ENCODE measurements at regions not wholly inside any gene's neighbourhood (a gene's known extent, or its start where the extent isn't known, plus 50 kb on each side); places are given as distances from the start of the nearest gene placed in this dataset.

GRCh38 chr5:2329741-2330140, 421.7 kb downstream of the IRX2 start:
- H3K36me3 ChIP-seq (replicated peaks): no peaks in the 10 kb centered on the region
- no peaks in the 10 kb centered on the region for H3K27me3 ChIP-seq (replicated peaks)
- H3K27ac ChIP-seq: no peak overlapping the region
- H3K4me3 ChIP-seq (ENCODE audit: low read depth, low read length): no peak overlapping the region
- no peak for TF ChIP-seq CTCF (IDR thresholded peaks at IDR 0.05; ENCODE audit: low read depth, low read length, missing control alignments)
- in situ Hi-C loops (cut with HindIII; ENCODE audit: low pct_ligation_motif_present, low sequenced_read_pairs): no loop called here
- no peak for DNase-seq

- TF ChIP-seq CTCF (IDR thresholded peaks at IDR 0.05; ENCODE audit: low read depth, low read length, missing control alignments): no peak
Measured at GRCh38 chr5:2326601-2327000, 424.9 kb downstream of the IRX2 start.

GRCh38 chr5:2324788-2325187, 426.7 kb downstream of the IRX2 start:
- DNase-seq: no peak
- no peaks in the 10 kb centered on the region for H3K27me3 ChIP-seq (replicated peaks)
- in situ Hi-C loops (cut with HindIII; ENCODE audit: low pct_ligation_motif_present, low sequenced_read_pairs): no loop called here
- H3K36me3 ChIP-seq (replicated peaks): no peaks in the 10 kb centered on the region
- no peak overlapping the region for H3K27ac ChIP-seq
- H3K4me3 ChIP-seq (ENCODE audit: low read depth, low read length): no peak overlapping the region
- TF ChIP-seq CTCF (IDR thresholded peaks at IDR 0.05; ENCODE audit: low read depth, low read length, missing control alignments): no peak

More at GRCh38 chr5:2326601-2327000, 424.9 kb downstream of the IRX2 start:
- Histone ChIP-seq H3K36me3 (replicated peaks) (no peaks in the 10 kb centered on the region), H3K27ac (no peak overlapping the region), H3K27me3 (replicated peaks) (no peaks in the 10 kb centered on the region), H3K4me3 (ENCODE audit: low read depth, low read length) (no peak overlapping the region)
- in situ Hi-C loops (cut with HindIII; ENCODE audit: low pct_ligation_motif_present, low sequenced_read_pairs): no loop called here
- DNase-seq: no peak

- no peak for DNase-seq
- Histone ChIP-seq H3K4me3 (ENCODE audit: low read depth, low read length) (no peak overlapping the region), H3K27me3 (replicated peaks) (no peaks in the 10 kb centered on the region), H3K27ac (no peak overlapping the region), H3K36me3 (replicated peaks) (no peaks in the 10 kb centered on the region)
- no peak for TF ChIP-seq CTCF (IDR thresholded peaks at IDR 0.05; ENCODE audit: low read depth, low read length, missing control alignments)
- in situ Hi-C loops (cut with HindIII; ENCODE audit: low pct_ligation_motif_present, low sequenced_read_pairs): no loop called here
Measured at GRCh38 chr5:2320611-2321010, 430.9 kb downstream of the IRX2 start.

GRCh38 chr5:2317540-2317939, 433.9 kb downstream of the IRX2 start:
- TF ChIP-seq CTCF (IDR thresholded peaks at IDR 0.05; ENCODE audit: low read depth, low read length, missing control alignments): no peak
- in situ Hi-C loops (cut with HindIII; ENCODE audit: low pct_ligation_motif_present, low sequenced_read_pairs): no loop called here
- no peaks in the 10 kb centered on the region for H3K27me3 ChIP-seq (replicated peaks)
- H3K27ac ChIP-seq: no peak overlapping the region
- no peaks in the 10 kb centered on the region for H3K36me3 ChIP-seq (replicated peaks)
- DNase-seq: no peak
- H3K4me3 ChIP-seq (ENCODE audit: low read depth, low read length): no peak overlapping the region

- in situ Hi-C loops (cut with HindIII; ENCODE audit: low pct_ligation_motif_present, low sequenced_read_pairs): no loop called here
- Histone ChIP-seq H3K27ac (no peak overlapping the region), H3K27me3 (replicated peaks) (no peaks in the 10 kb centered on the region), H3K4me3 (ENCODE audit: low read depth, low read length) (no peak overlapping the region), H3K36me3 (replicated peaks) (no peaks in the 10 kb centered on the region)
- no peak for TF ChIP-seq CTCF (IDR thresholded peaks at IDR 0.05; ENCODE audit: low read depth, low read length, missing control alignments)
- no peak for DNase-seq
Measured at GRCh38 chr5:2311851-2312250, 429.1 kb upstream of the IRX4 start.

Measured in brain microvascular endothelial cell (primary cell).